WTC11 (cell line): ENCODE measurements at regions not wholly inside any gene's neighbourhood (a gene's known extent, or its start where the extent isn't known, plus 50 kb on each side); places are given as distances from the start of the nearest gene placed in this dataset.

ENCODE experiments used
- ATAC-seq: fragments of 200-7000 bp; cut with Tn5 transposase; 2 replicates; pipeline ENCODE4 v1.10.0; 2021; ENCODE audit warnings: mild to moderate bottlenecking, moderate library complexity
- CTCF ChIA-PET: fragments of 300-600 bp; sonication (Branson Sonifier 250); formaldehyde crosslinking; loops from one replicate; lab custom pipeline; 2021; ENCODE audit warnings: antibody characterized with exemption; lab: Charles Lee
- POLR2A ChIA-PET: fragments of 350-600 bp; sonication (Branson Sonifier 250); formaldehyde crosslinking; loops from one replicate; lab custom pipeline; 2021; ENCODE audit warnings: antibody characterized with exemption; lab: Charles Lee
- DNase-seq: peaks from one replicate; pipeline ENCODE4 v3.0.0; 2021; ENCODE audit warnings: low spot score
- H3K27ac Mint-ChIP-seq: 2 replicates; pipeline ENCODE4 v1.8.0; 2021; ENCODE audit warnings: mixed read lengths
- H3K27me3 Mint-ChIP-seq: 2 replicates; pipeline ENCODE4 v1.8.0; 2021; ENCODE audit warnings: low read depth, mild to moderate bottlenecking, moderate library complexity, mixed read lengths
- H3K36me3 Mint-ChIP-seq: 2 replicates; pipeline ENCODE4 v1.8.0; 2021; ENCODE audit warnings: mixed read lengths
- H3K4me1 Mint-ChIP-seq: 2 replicates; pipeline ENCODE4 v1.8.0; 2022; ENCODE audit warnings: mixed read lengths
- H3K4me3 Mint-ChIP-seq: 2 replicates; pipeline ENCODE4 v1.8.0; 2021; ENCODE audit warnings: mild to moderate bottlenecking, moderate library complexity, mixed read lengths
- H3K9me3 Mint-ChIP-seq: 2 replicates; pipeline ENCODE4 v1.8.0; 2021; ENCODE audit warnings: mixed read lengths
- EMX1 ChIP-seq: fragments of 250-450 bp; sonication (Bioruptor Pico); IDR thresholded peaks from 2 replicates; pipeline ENCODE4 v1.8.0; 2021; ENCODE audit warnings: mild to moderate bottlenecking
- ETV6 ChIP-seq: sonication (generic); formaldehyde crosslinking; IDR thresholded peaks from 2 replicates; pipeline ENCODE4 v1.8.1; 2022; ENCODE audit warnings: mild to moderate bottlenecking, missing genetic modification reagents
- FOXP4 ChIP-seq: sonication (generic); formaldehyde crosslinking; IDR thresholded peaks from 2 replicates; pipeline ENCODE4 v1.8.0; 2022; ENCODE audit warnings: mild to moderate bottlenecking, missing genetic modification reagents
- GRHL2 ChIP-seq: fragments of 250-450 bp; sonication (Bioruptor Pico); IDR thresholded peaks from 2 replicates; pipeline ENCODE4 v1.8.0; 2022; ENCODE audit warnings: mild to moderate bottlenecking, moderate library complexity; ENCODE audit not compliant: insufficient replicate concordance, severe bottlenecking
- ZNF416 ChIP-seq: fragments of 250-450 bp; sonication (Bioruptor Pico); IDR thresholded peaks from 2 replicates; pipeline ENCODE4 v1.9.0; 2021; ENCODE audit warnings: mild to moderate bottlenecking, inconsistent platforms
- TF ChIP-seq, protein P1 (sequence below): fragments of 250-450 bp; sonication (Bioruptor Pico); IDR thresholded peaks from 2 replicates; pipeline ENCODE4 v1.9.0; 2021; ENCODE audit warnings: mild to moderate bottlenecking, borderline replicate concordance
- TF ChIP-seq, protein P2 (sequence below): sonication (generic); formaldehyde crosslinking; IDR thresholded peaks from 2 replicates; pipeline ENCODE4 v1.8.1; 2023; ENCODE audit warnings: mild to moderate bottlenecking, moderate library complexity, missing genetic modification reagents
- TF ChIP-seq, protein P3 (sequence below): fragments of 250-450 bp; sonication (Bioruptor Pico); IDR thresholded peaks from 2 replicates; pipeline ENCODE4 v1.8.0; 2021; ENCODE audit warnings: mild to moderate bottlenecking

GRCh38 chr2:150222379-150222778, 265.1 kb downstream of the RND3 start:
- H3K4me3 Mint-ChIP-seq = no peak overlapping the region
- CTCF ChIA-PET = no interaction called here
- TF ChIP-seq, protein P1, sequence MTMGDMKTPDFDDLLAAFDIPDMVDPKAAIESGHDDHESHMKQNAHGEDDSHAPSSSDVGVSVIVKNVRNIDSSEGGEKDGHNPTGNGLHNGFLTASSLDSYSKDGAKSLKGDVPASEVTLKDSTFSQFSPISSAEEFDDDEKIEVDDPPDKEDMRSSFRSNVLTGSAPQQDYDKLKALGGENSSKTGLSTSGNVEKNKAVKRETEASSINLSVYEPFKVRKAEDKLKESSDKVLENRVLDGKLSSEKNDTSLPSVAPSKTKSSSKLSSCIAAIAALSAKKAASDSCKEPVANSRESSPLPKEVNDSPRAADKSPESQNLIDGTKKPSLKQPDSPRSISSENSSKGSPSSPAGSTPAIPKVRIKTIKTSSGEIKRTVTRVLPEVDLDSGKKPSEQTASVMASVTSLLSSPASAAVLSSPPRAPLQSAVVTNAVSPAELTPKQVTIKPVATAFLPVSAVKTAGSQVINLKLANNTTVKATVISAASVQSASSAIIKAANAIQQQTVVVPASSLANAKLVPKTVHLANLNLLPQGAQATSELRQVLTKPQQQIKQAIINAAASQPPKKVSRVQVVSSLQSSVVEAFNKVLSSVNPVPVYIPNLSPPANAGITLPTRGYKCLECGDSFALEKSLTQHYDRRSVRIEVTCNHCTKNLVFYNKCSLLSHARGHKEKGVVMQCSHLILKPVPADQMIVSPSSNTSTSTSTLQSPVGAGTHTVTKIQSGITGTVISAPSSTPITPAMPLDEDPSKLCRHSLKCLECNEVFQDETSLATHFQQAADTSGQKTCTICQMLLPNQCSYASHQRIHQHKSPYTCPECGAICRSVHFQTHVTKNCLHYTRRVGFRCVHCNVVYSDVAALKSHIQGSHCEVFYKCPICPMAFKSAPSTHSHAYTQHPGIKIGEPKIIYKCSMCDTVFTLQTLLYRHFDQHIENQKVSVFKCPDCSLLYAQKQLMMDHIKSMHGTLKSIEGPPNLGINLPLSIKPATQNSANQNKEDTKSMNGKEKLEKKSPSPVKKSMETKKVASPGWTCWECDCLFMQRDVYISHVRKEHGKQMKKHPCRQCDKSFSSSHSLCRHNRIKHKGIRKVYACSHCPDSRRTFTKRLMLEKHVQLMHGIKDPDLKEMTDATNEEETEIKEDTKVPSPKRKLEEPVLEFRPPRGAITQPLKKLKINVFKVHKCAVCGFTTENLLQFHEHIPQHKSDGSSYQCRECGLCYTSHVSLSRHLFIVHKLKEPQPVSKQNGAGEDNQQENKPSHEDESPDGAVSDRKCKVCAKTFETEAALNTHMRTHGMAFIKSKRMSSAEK = no peak
- TF ChIP-seq, protein P2, sequence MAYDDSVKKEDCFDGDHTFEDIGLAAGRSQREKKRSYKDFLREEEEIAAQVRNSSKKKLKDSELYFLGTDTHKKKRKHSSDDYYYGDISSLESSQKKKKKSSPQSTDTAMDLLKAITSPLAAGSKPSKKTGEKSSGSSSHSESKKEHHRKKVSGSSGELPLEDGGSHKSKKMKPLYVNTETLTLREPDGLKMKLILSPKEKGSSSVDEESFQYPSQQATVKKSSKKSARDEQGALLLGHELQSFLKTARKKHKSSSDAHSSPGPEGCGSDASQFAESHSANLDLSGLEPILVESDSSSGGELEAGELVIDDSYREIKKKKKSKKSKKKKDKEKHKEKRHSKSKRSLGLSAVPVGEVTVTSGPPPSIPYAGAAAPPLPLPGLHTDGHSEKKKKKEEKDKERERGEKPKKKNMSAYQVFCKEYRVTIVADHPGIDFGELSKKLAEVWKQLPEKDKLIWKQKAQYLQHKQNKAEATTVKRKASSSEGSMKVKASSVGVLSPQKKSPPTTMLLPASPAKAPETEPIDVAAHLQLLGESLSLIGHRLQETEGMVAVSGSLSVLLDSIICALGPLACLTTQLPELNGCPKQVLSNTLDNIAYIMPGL (CRISPR knock-in tag) = no peak
- TF ChIP-seq ETV6 = no peak
- DNase-seq (no peak), ATAC-seq (no peak)
- H3K27me3 Mint-ChIP-seq = no peaks in the 10 kb centered on the region
- peaks cover 16% of the 10 kb centered on the region for H3K4me1 Mint-ChIP-seq
- peaks cover 18% of the 10 kb centered on the region for H3K9me3 Mint-ChIP-seq
- H3K27ac Mint-ChIP-seq = no peak overlapping the region
- POLR2A ChIA-PET = no interaction called here
- H3K36me3 Mint-ChIP-seq = 0 out of 2 replicates have a peak, but pooled peaks cover 7% of the 10 kb centered on the region

GRCh38 chr2:150219861-150220260, 267.6 kb downstream of the RND3 start:
- Mint-ChIP-seq H3K4me1 (peaks cover 11% of the 10 kb centered on the region), H3K4me3 (no peak overlapping the region), H3K27ac (no peak overlapping the region), H3K36me3 (0 out of 2 replicates have a peak, but pooled peaks cover 2% of the 10 kb centered on the region), H3K9me3 (peaks cover 12% of the 10 kb centered on the region), H3K27me3 (no peaks in the 10 kb centered on the region)
- TF ChIP-seq EMX1 (CRISPR knock-in tag) = no peak
- no peak for TF ChIP-seq ZNF416
- TF ChIP-seq GRHL2 (CRISPR knock-in tag) = no peak
- no peak for DNase-seq
- no peak for ATAC-seq
- CTCF ChIA-PET = no interaction called here
- POLR2A ChIA-PET = no interaction called here

GRCh38 chr2:150215041-150215440, 272.4 kb downstream of the RND3 start:
- no peak overlapping the region for H3K27ac Mint-ChIP-seq
- peaks cover 7% of the 10 kb centered on the region for H3K9me3 Mint-ChIP-seq

More at GRCh38 chr2:150215041-150215440, 272.4 kb downstream of the RND3 start:
- ChIA-PET CTCF (no interaction called here), POLR2A (no interaction called here)
- no peaks in the 10 kb centered on the region for H3K27me3 Mint-ChIP-seq
- DNase-seq (no peak), ATAC-seq (no peak)
- no peaks in the 10 kb centered on the region for H3K36me3 Mint-ChIP-seq
- TF ChIP-seq FOXP4 (CRISPR knock-in tag) (no peak), GRHL2 (CRISPR knock-in tag) (no peak)
- TF ChIP-seq, protein P3, sequence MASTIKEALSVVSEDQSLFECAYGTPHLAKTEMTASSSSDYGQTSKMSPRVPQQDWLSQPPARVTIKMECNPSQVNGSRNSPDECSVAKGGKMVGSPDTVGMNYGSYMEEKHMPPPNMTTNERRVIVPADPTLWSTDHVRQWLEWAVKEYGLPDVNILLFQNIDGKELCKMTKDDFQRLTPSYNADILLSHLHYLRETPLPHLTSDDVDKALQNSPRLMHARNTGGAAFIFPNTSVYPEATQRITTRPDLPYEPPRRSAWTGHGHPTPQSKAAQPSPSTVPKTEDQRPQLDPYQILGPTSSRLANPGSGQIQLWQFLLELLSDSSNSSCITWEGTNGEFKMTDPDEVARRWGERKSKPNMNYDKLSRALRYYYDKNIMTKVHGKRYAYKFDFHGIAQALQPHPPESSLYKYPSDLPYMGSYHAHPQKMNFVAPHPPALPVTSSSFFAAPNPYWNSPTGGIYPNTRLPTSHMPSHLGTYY (CRISPR knock-in tag) = no peak
- peaks cover 21% of the 10 kb centered on the region for H3K4me1 Mint-ChIP-seq
- no peak overlapping the region for H3K4me3 Mint-ChIP-seq
